HCT116 (cell line): ENCODE measurements at regions not wholly inside any gene's neighbourhood (a gene's known extent, or its start where the extent isn't known, plus 50 kb on each side); places are given as distances from the start of the nearest gene placed in this dataset.

Experiments used
- ATAC-seq: fragments of 200-7000 bp; cut with Tn5 transposase; 2 replicates; pipeline ENCODE4 v1.9.1; 2020; ENCODE audit warnings: mild to moderate bottlenecking, moderate library complexity
- BruUV-seq: library from RNA; stranded (reverse); fragments of 400-500 nt; replicated peaks from 2 replicates; lab custom pipeline; 2021; lab: Mats Ljungman, UMichigan
- CTCF ChIA-PET: fragments of 300-600 bp; sonication (Branson Sonifier 250); formaldehyde crosslinking; loops from one replicate; lab custom pipeline; 2021; ENCODE audit warnings: antibody characterized with exemption; lab: Charles Lee
- POLR2A ChIA-PET: fragments of 300-600, 350-600 bp; sonication (Branson Sonifier 250); formaldehyde crosslinking; loops from one replicate; lab custom pipeline; 2021; ENCODE audit warnings: antibody characterized with exemption; lab: Charles Lee
- RAD21 ChIA-PET, 2 experiments: fragments of 300-600 bp; sonication (Branson Sonifier 250); formaldehyde crosslinking; loops; one replicate each; lab custom pipeline; 2023; ENCODE audit warnings: low total read pairs in 2 of 2; ENCODE audit not compliant: uncharacterized antibody in 2 of 2, unreplicated experiment in 2 of 2, low non-redundant PET in 1 of 2; lab: Charles Lee
- DNase-seq: peaks from one replicate; pipeline ENCODE4 v3.0.0-alpha.2; 2010; ENCODE audit warnings: low read depth, low spot score
- H2AFZ ChIP-seq: fragments of 200-600 bp; shearing (Covaris generic), sonication (generic); 2 replicates; pipeline ENCODE4 v1.6.1; 2017; ENCODE audit warnings: low read depth, mixed run types, mixed read lengths, antibody characterized with exemption, low read length; ENCODE audit not compliant: poor library complexity, severe bottlenecking
- H3K27ac ChIP-seq: 2 replicates; pipeline ENCODE4 v1.5.1; 2012; ENCODE audit warnings: low read depth, low read length
- H3K27me3 ChIP-seq: fragments of 200-600 bp; sonication (generic); 2 replicates; pipeline ENCODE4 v1.6.1; 2016; ENCODE audit warnings: mixed run types, low read length, mixed read lengths; ENCODE audit not compliant: insufficient read depth
- H3K36me3 ChIP-seq, 2 experiments: fragments of 200-500 bp in 1 of 2; fragments of 200-600 bp in 1 of 2; sonication (Bioruptor generic) in 1 of 2; sonication (generic) in 1 of 2; 2 replicates each; pipeline versions ENCODE4 v1.5.1 to v1.6.1; 2014 to 2016; ENCODE audit warnings: low read length in 2 of 2, inconsistent platforms in 1 of 2, mixed read lengths in 1 of 2, mixed run types in 1 of 2; ENCODE audit not compliant: insufficient read depth in 2 of 2, control insufficient read depth in 1 of 2
- H3K4me1 ChIP-seq, 2 experiments: fragments of 200-600 bp in 1 of 2; sonication (generic) in 1 of 2; 2 replicates each; pipeline versions ENCODE4 v1.5.1 to v1.6.1; 2012 to 2017; ENCODE audit warnings: low read length in 2 of 2, inconsistent platforms in 1 of 2, mild to moderate bottlenecking in 1 of 2, mixed read lengths in 1 of 2, mixed run types in 1 of 2, moderate library complexity in 1 of 2; ENCODE audit not compliant: insufficient read depth in 2 of 2, control insufficient read depth in 1 of 2
- H3K4me2 ChIP-seq: fragments of 200-600 bp; sonication (generic); 2 replicates; pipeline ENCODE4 v1.6.1; 2017; ENCODE audit warnings: mixed run types, low read length, mixed read lengths
- H3K4me3 ChIP-seq, 2 experiments: fragments of 200-600 bp in 1 of 2; sonication (generic) in 1 of 2; replicated peaks in 1 of 2; 2 replicates each; pipeline ENCODE4 v1.5.1; 2011 to 2016; ENCODE audit warnings: low read length in 2 of 2, control low read depth in 1 of 2, low read depth in 1 of 2, mild to moderate bottlenecking in 1 of 2, mixed read lengths in 1 of 2, mixed run types in 1 of 2
- H3K79me2 ChIP-seq: fragments of 200-600 bp; sonication (generic); 2 replicates; pipeline ENCODE4 v1.6.1; 2017; ENCODE audit warnings: mild to moderate bottlenecking, mixed run types, low read length, moderate library complexity, mixed read lengths; ENCODE audit not compliant: insufficient read depth
- H3K9ac ChIP-seq: fragments of 200-600 bp; sonication (generic); 2 replicates; pipeline ENCODE4 v1.6.1; 2016; ENCODE audit warnings: low read length, mixed read lengths
- H3K9me2 ChIP-seq: fragments of 200-600 bp; sonication (generic), shearing (Covaris generic); 2 replicates; pipeline ENCODE4 v1.6.1; 2017; ENCODE audit warnings: mixed run types, mild to moderate bottlenecking, moderate library complexity; ENCODE audit not compliant: insufficient read depth
- H3K9me3 ChIP-seq, 2 experiments: fragments of 200-500 bp in 1 of 2; fragments of 200-600 bp in 1 of 2; sonication (Bioruptor generic) in 1 of 2; sonication (generic) in 1 of 2; 2 replicates each; pipeline ENCODE4 v1.6.1; 2014 to 2017; ENCODE audit warnings: low read length in 2 of 2, mixed read lengths in 2 of 2, inconsistent platforms in 1 of 2, low read depth in 1 of 2, mild to moderate bottlenecking in 1 of 2, mixed run types in 1 of 2, moderate library complexity in 1 of 2; ENCODE audit not compliant: control insufficient read depth in 1 of 2, insufficient read depth in 1 of 2
- H4K20me1 ChIP-seq: fragments of 200-600 bp; sonication (generic), shearing (Covaris generic); 2 replicates; pipeline ENCODE4 v1.6.1; 2017; ENCODE audit warnings: mixed run types, mild to moderate bottlenecking, moderate library complexity; ENCODE audit not compliant: insufficient read depth
- ATF3 ChIP-seq: IDR thresholded peaks from 2 replicates; pipeline ENCODE4 v1.6.1; 2012
- CTCF ChIP-seq, 3 experiments: fragments of 200-600 bp in 1 of 3; sonication (generic) in 1 of 3; IDR thresholded peaks in 2 of 3; conservative IDR thresholded peaks in 1 of 3; 2 replicates each; pipeline ENCODE4 v1.5.1; 2012 to 2017; ENCODE audit warnings: low read depth in 2 of 3, low read length in 2 of 3, antibody characterized with exemption in 1 of 3, borderline replicate concordance in 1 of 3, control low read depth in 1 of 3, mild to moderate bottlenecking in 1 of 3, mixed read lengths in 1 of 3, mixed run types in 1 of 3, moderate library complexity in 1 of 3; ENCODE audit not compliant: insufficient read depth in 1 of 3
- EGR1 ChIP-seq: IDR thresholded peaks from 2 replicates; pipeline ENCODE4 v1.6.1; 2012; ENCODE audit warnings: low read depth
- EZH2 ChIP-seq: fragments of 200-600 bp; sonication (generic); IDR thresholded peaks from 2 replicates; pipeline ENCODE4 v1.6.1; 2017; ENCODE audit warnings: antibody characterized with exemption, mixed run types
- EZH2phosphoT487 ChIP-seq: fragments of 200-600 bp; IDR thresholded peaks from 2 replicates; pipeline ENCODE4 v1.6.1; 2018; ENCODE audit warnings: antibody characterized with exemption, borderline replicate concordance
- FOSL1 ChIP-seq: IDR thresholded peaks from 2 replicates; pipeline ENCODE4 v1.6.1; 2012; ENCODE audit warnings: low read depth
- MAX ChIP-seq: IDR thresholded peaks from 2 replicates; pipeline ENCODE4 v1.6.1; 2012
- POLR2AphosphoS5 ChIP-seq: IDR thresholded peaks from 2 replicates; pipeline ENCODE4 v1.6.1; 2011; ENCODE audit warnings: mild to moderate bottlenecking, low read depth, low read length, moderate library complexity
- REST ChIP-seq: IDR thresholded peaks from 2 replicates; pipeline ENCODE4 v1.6.1; 2012; ENCODE audit warnings: low read depth
- SP1 ChIP-seq: IDR thresholded peaks from 2 replicates; pipeline ENCODE4 v1.6.1; 2012; ENCODE audit warnings: low read depth
- SRF ChIP-seq: IDR thresholded peaks from 2 replicates; pipeline ENCODE4 v1.6.1; 2012; ENCODE audit warnings: low read depth
- TCF7L2 ChIP-seq: IDR thresholded peaks from 2 replicates; pipeline ENCODE4 v1.7.0; 2011; ENCODE audit warnings: borderline replicate concordance, inconsistent platforms; ENCODE audit not compliant: insufficient read depth, insufficient read length; ENCODE audit errors: extremely low read depth
- YY1 ChIP-seq: IDR thresholded peaks from 2 replicates; pipeline ENCODE4 v1.6.1; 2011; ENCODE audit warnings: low read length, low read depth, moderate library complexity, mild to moderate bottlenecking; ENCODE audit not compliant: insufficient replicate concordance; ENCODE audit errors: extremely low read depth
- ZNF274 ChIP-seq: fragments of 200-500 bp; sonication (Bioruptor generic); IDR thresholded peaks from 2 replicates; pipeline ENCODE4 v1.6.1; 2014; ENCODE audit warnings: mild to moderate bottlenecking, low read depth, low read length, inconsistent platforms
- intact Hi-C: fragments of 100-400 bp; cut with micrococcal nuclease; formaldehyde crosslinking; loops from 2 replicates; pipeline ENCODE4 v1.10.0; 2022

GRCh38 chr13:47111499-47111898, 214.6 kb upstream of the HTR2A start (continued):
- TF ChIP-seq TCF7L2: no peak
- TF ChIP-seq SRF: no peak
- TF ChIP-seq ATF3: no peak
- TF ChIP-seq CTCF (IDR thresholded peaks at IDR 0.05 in 2 of 3, conservative IDR thresholded peaks at IDR 0.05 in 1 of 3; ENCODE audit: borderline replicate concordance in 1 of 3, insufficient read depth in 1 of 3, low read depth in 2 of 3, low read length in 2 of 3): no peak
- TF ChIP-seq MAX: no peak

- ChIA-PET RAD21 (no interaction called here), POLR2A (no interaction called here), CTCF (no interaction called here)
- no peak overlapping the region for H3K4me2 ChIP-seq
- no peaks in the 10 kb centered on the region for H3K9me2 ChIP-seq
- no peak for DNase-seq
- no peaks in the 10 kb centered on the region for H3K4me1 ChIP-seq
- no peaks in the 10 kb centered on the region for H4K20me1 ChIP-seq
- no peaks in the 10 kb centered on the region; the same call in none of the 2 replicates for H3K27me3 ChIP-seq
- no peaks in the 10 kb centered on the region for H3K79me2 ChIP-seq
- H3K36me3 ChIP-seq: no peaks in the 10 kb centered on the region
- no peak overlapping the region for H2AFZ ChIP-seq
- H3K4me3 ChIP-seq: no peak overlapping the region
- TF ChIP-seq REST: no peak
- TF ChIP-seq FOSL1: no peak
- TF ChIP-seq TCF7L2: no peak
- no peak for TF ChIP-seq SP1
- no peak for TF ChIP-seq ZNF274
- no peak for TF ChIP-seq EZH2phosphoT487
- TF ChIP-seq EZH2: no peak
- no peak for TF ChIP-seq MAX
- no peak for TF ChIP-seq CTCF (IDR thresholded peaks at IDR 0.05 in 2 of 3, conservative IDR thresholded peaks at IDR 0.05 in 1 of 3; ENCODE audit: borderline replicate concordance in 1 of 3, insufficient read depth in 1 of 3, low read depth in 2 of 3, low read length in 2 of 3)
- no peak for TF ChIP-seq YY1
- TF ChIP-seq SRF: no peak
- no peak for TF ChIP-seq EGR1
- no peak for TF ChIP-seq POLR2AphosphoS5
- intact Hi-C loops: no loop called here
- no peak overlapping the region for H3K27ac ChIP-seq
- H3K9me3 ChIP-seq: no peaks in the 10 kb centered on the region
- no peak for ATAC-seq
- H3K9ac ChIP-seq: no peak overlapping the region
- no TSS peak for BruUV-seq
Measured at GRCh38 chr13:47110833-47111240, 214.0 kb upstream of the HTR2A start.
